HepG2 (cell line): ENCODE measurements at regions not wholly inside any gene's neighbourhood (a gene's known extent, or its start where the extent isn't known, plus 50 kb on each side); places are given as distances from the start of the nearest gene placed in this dataset.

Source experiments
- ATAC-seq: fragments of 200-7000 bp; cut with Tn5 transposase; 3 replicates; pipeline ENCODE4 v1.9.1; 2020; ENCODE audit warnings: mild to moderate bottlenecking, moderate library complexity
- BruUV-seq: library from RNA; stranded (reverse); fragments of 400-500 nt; replicated peaks from 2 replicates; lab custom pipeline; 2021; lab: Mats Ljungman, UMichigan
- CTCF ChIA-PET: fragments of 300-600 bp; formaldehyde crosslinking; extraction: SDS; loops from one replicate; lab custom pipeline; 2021; ENCODE audit warnings: low total read pairs, inconsistent platforms, low intra/inter-chr PET ratio; lab: Yijun Ruan, JAX
- POLR2A ChIA-PET: fragments of 350-600 bp; sonication (Branson Sonifier 250); formaldehyde crosslinking; loops from one replicate; lab custom pipeline; 2020; ENCODE audit warnings: antibody characterized with exemption, inconsistent platforms; lab: Yijun Ruan, JAX
- DNase-seq: peaks from one replicate; pipeline ENCODE4 v3.0.0-alpha.2; 2015; ENCODE audit warnings: low spot score
- FAIRE-seq: peaks from 3 replicates; lab custom pipeline; 2011; peaks lifted over from hg19 to GRCh38; lab: Jason Lieb, UNC
- H2AFZ ChIP-seq: one replicate; pipeline ENCODE4 v1.6.1; 2011; ENCODE audit warnings: low read length, inconsistent platforms
- H3K27ac ChIP-seq: fragments of 300-600 bp; 3 replicates; pipeline ENCODE4 v1.8.0; 2011; ENCODE audit warnings: mixed run types, mild to moderate bottlenecking, mixed read lengths, low read length, inconsistent platforms; ENCODE audit not compliant: insufficient read depth; ENCODE audit errors: extremely low read length
- H3K27me3 ChIP-seq, 2 experiments: fragments of 200-600 bp in 1 of 2; 2 replicates in 1 of 2; 3 replicates in 1 of 2; pipeline versions ENCODE4 v1.6.0 to v1.8.0; 2011; ENCODE audit warnings: low read length in 2 of 2, mild to moderate bottlenecking in 2 of 2, moderate library complexity in 2 of 2, inconsistent platforms in 1 of 2; ENCODE audit not compliant: insufficient read depth in 2 of 2, control insufficient read depth in 1 of 2
- H3K36me3 ChIP-seq, 2 experiments: fragments of 200-600 bp in 1 of 2; replicated peaks in 1 of 2; 2 replicates in 1 of 2; 3 replicates in 1 of 2; pipeline versions ENCODE4 v1.5.1 to v1.8.0; 2011; ENCODE audit warnings: low read length in 2 of 2, inconsistent platforms in 1 of 2; ENCODE audit not compliant: insufficient read depth in 2 of 2, control insufficient read depth in 1 of 2
- H3K4me1 ChIP-seq: 2 replicates; pipeline ENCODE4 v1.5.1; 2012; ENCODE audit warnings: low read length, inconsistent platforms; ENCODE audit not compliant: insufficient read depth
- H3K4me2 ChIP-seq: 2 replicates; pipeline ENCODE4 v1.6.0; 2011; ENCODE audit warnings: low read depth, low read length, inconsistent platforms
- H3K4me3 ChIP-seq, 3 experiments: fragments of 200-600 bp in 1 of 3; sonication (generic), shearing (Covaris generic) in 1 of 3; replicated peaks in 1 of 3; 2 replicates each; pipeline ENCODE4 v1.5.1; 2011 to 2016; ENCODE audit warnings: low read length in 3 of 3, inconsistent platforms in 2 of 3, low read depth in 2 of 3, mild to moderate bottlenecking in 2 of 3, control low read depth in 1 of 3, mixed read lengths in 1 of 3; ENCODE audit not compliant: insufficient read depth in 1 of 3
- H3K79me2 ChIP-seq: one replicate; pipeline ENCODE4 v1.6.1; 2011; ENCODE audit warnings: low read length, inconsistent platforms; ENCODE audit not compliant: insufficient read depth
- H3K9ac ChIP-seq: 2 replicates; pipeline ENCODE4 v1.6.0; 2011; ENCODE audit warnings: mild to moderate bottlenecking, low read depth, low read length, inconsistent platforms; ENCODE audit not compliant: insufficient read depth
- H3K9me3 ChIP-seq: 2 replicates; pipeline ENCODE4 v1.5.1; 2012; ENCODE audit warnings: mild to moderate bottlenecking, low read length
- H4K20me1 ChIP-seq: 2 replicates; pipeline ENCODE4 v1.6.0; 2011; ENCODE audit warnings: inconsistent platforms, mild to moderate bottlenecking, low read length, moderate library complexity; ENCODE audit not compliant: insufficient read depth
- MZF1 ChIP-seq: sonication (generic); formaldehyde crosslinking; IDR thresholded peaks from 2 replicates; pipeline ENCODE4 v1.8.1; 2023; ENCODE audit warnings: mild to moderate bottlenecking, missing genetic modification reagents, borderline replicate concordance
- NFRKB ChIP-seq: fragments of 450-650 bp; IDR thresholded peaks from 2 replicates; pipeline ENCODE4 v1.6.1; 2017
- ZNF10 ChIP-seq: sonication (generic); formaldehyde crosslinking; IDR thresholded peaks from 2 replicates; pipeline ENCODE4 v1.4.0; 2020; ENCODE audit warnings: mild to moderate bottlenecking, low read depth, missing genetic modification reagents, borderline replicate concordance
- ZNF143 ChIP-seq: sonication (generic); formaldehyde crosslinking; IDR thresholded peaks from 2 replicates; pipeline ENCODE4 v1.4.0; 2020; ENCODE audit warnings: missing genetic modification reagents
- ZNF383 ChIP-seq: sonication (generic); formaldehyde crosslinking; IDR thresholded peaks from 2 replicates; pipeline ENCODE4 v1.4.0; 2020; ENCODE audit warnings: missing genetic modification reagents, mild to moderate bottlenecking, borderline replicate concordance
- ZNF441 ChIP-seq: sonication (generic); formaldehyde crosslinking; IDR thresholded peaks from 2 replicates; pipeline ENCODE4 v1.7.0; 2021; ENCODE audit warnings: missing genetic modification reagents, borderline replicate concordance
- WGBS: methylation state at CpG from one replicate; pipeline ENCODE4 v1.1.6; 2017; ENCODE audit warnings: low lambda C conversion rate; 5-methylcytosine and 5-hydroxymethylcytosine counted together
- in situ Hi-C: cut with HindIII; loops from 2 replicates; pipeline ENCODE4 v1.10.0; 2017; ENCODE audit warnings: low pct_unique_long_range_greater_than_20kb; ENCODE audit not compliant: extremely low pct_ligation_motif_present
- intact Hi-C: fragments of 100-400 bp; cut with micrococcal nuclease; formaldehyde crosslinking; loops from one replicate; pipeline ENCODE4 v1.10.0; 2022; ENCODE audit not compliant: unreplicated experiment
- TF ChIP-seq, protein P1 (sequence below): sonication (generic); formaldehyde crosslinking; IDR thresholded peaks from 2 replicates; pipeline ENCODE4 v1.5.1; 2020; ENCODE audit warnings: missing genetic modification reagents, mild to moderate bottlenecking, borderline replicate concordance
- TF ChIP-seq, protein P2 (sequence below), 2 experiments: IDR thresholded peaks; 2 replicates each; pipeline ENCODE4 v1.6.1; 2011 to 2012; ENCODE audit warnings: low read length in 2 of 2, borderline replicate concordance in 1 of 2, low read depth in 1 of 2, mild to moderate bottlenecking in 1 of 2, moderate library complexity in 1 of 2

- TF ChIP-seq ZNF10 (CRISPR knock-in tag) (no peak), ZNF441 (CRISPR knock-in tag) (no peak), ZNF143 (CRISPR knock-in tag) (no peak), ZNF383 (CRISPR knock-in tag) (no peak), MZF1 (CRISPR knock-in tag) (no peak), NFRKB (no peak)
- TF ChIP-seq, protein P1, sequence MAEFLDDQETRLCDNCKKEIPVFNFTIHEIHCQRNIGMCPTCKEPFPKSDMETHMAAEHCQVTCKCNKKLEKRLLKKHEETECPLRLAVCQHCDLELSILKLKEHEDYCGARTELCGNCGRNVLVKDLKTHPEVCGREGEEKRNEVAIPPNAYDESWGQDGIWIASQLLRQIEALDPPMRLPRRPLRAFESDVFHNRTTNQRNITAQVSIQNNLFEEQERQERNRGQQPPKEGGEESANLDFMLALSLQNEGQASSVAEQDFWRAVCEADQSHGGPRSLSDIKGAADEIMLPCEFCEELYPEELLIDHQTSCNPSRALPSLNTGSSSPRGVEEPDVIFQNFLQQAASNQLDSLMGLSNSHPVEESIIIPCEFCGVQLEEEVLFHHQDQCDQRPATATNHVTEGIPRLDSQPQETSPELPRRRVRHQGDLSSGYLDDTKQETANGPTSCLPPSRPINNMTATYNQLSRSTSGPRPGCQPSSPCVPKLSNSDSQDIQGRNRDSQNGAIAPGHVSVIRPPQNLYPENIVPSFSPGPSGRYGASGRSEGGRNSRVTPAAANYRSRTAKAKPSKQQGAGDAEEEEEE (CRISPR knock-in tag), result no peak
- TF ChIP-seq, protein P2, sequence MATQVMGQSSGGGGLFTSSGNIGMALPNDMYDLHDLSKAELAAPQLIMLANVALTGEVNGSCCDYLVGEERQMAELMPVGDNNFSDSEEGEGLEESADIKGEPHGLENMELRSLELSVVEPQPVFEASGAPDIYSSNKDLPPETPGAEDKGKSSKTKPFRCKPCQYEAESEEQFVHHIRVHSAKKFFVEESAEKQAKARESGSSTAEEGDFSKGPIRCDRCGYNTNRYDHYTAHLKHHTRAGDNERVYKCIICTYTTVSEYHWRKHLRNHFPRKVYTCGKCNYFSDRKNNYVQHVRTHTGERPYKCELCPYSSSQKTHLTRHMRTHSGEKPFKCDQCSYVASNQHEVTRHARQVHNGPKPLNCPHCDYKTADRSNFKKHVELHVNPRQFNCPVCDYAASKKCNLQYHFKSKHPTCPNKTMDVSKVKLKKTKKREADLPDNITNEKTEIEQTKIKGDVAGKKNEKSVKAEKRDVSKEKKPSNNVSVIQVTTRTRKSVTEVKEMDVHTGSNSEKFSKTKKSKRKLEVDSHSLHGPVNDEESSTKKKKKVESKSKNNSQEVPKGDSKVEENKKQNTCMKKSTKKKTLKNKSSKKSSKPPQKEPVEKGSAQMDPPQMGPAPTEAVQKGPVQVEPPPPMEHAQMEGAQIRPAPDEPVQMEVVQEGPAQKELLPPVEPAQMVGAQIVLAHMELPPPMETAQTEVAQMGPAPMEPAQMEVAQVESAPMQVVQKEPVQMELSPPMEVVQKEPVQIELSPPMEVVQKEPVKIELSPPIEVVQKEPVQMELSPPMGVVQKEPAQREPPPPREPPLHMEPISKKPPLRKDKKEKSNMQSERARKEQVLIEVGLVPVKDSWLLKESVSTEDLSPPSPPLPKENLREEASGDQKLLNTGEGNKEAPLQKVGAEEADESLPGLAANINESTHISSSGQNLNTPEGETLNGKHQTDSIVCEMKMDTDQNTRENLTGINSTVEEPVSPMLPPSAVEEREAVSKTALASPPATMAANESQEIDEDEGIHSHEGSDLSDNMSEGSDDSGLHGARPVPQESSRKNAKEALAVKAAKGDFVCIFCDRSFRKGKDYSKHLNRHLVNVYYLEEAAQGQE (IDR thresholded peaks at IDR 0.05; ENCODE audit: borderline replicate concordance in 1 of 2, low read depth in 1 of 2, low read length in 2 of 2), result 0 out of 4 replicates have a peak, but pooled peaks of 1 of the 2 experiments have one; percentile 18
- H3K27me3 ChIP-seq, result no peaks in the 10 kb centered on the region; a peak in 1 of 5 replicates
- H3K4me1 ChIP-seq, result no peaks in the 10 kb centered on the region
- no peak for ATAC-seq
- BruUV-seq, result no TSS peak
- intact Hi-C loops (no loop called here), in situ Hi-C loops (no loop called here)
- no peaks in the 10 kb centered on the region for H3K36me3 ChIP-seq
- no peak overlapping the region for H3K27ac ChIP-seq
- H3K4me3 ChIP-seq, result no peak overlapping the region
- ChIA-PET CTCF (no interaction called here), POLR2A (no interaction called here)
- H4K20me1 ChIP-seq, result no peaks in the 10 kb centered on the region
- no peak overlapping the region for H3K9ac ChIP-seq
- no peak overlapping the region for H3K4me2 ChIP-seq
- no peak overlapping the region for H2AFZ ChIP-seq
- 17% methylated on average over 3 of the region's 3 CpGs for WGBS
- H3K9me3 ChIP-seq, result no peaks in the 10 kb centered on the region
- DNase-seq, result no peak
- FAIRE-seq, result no peak
- H3K79me2 ChIP-seq, result no peaks in the 10 kb centered on the region
These were observed 251.9 kb downstream of the STIM2 start for GRCh38 chr4:27112587-27112986.
